GM11168 (cell line): ENCODE measurements at regions not wholly inside any gene's neighbourhood (a gene's known extent, or its start where the extent isn't known, plus 50 kb on each side); places are given as distances from the start of the nearest gene placed in this dataset.

Experiments used
- in situ Hi-C: fragments of 300-500 bp; cut with MboI; formaldehyde crosslinking; loops from one replicate; pipeline ENCODE4 v1.12.0; 2022; ENCODE audit warnings: low sequenced_read_pairs; ENCODE audit not compliant: unreplicated experiment

DNA sequence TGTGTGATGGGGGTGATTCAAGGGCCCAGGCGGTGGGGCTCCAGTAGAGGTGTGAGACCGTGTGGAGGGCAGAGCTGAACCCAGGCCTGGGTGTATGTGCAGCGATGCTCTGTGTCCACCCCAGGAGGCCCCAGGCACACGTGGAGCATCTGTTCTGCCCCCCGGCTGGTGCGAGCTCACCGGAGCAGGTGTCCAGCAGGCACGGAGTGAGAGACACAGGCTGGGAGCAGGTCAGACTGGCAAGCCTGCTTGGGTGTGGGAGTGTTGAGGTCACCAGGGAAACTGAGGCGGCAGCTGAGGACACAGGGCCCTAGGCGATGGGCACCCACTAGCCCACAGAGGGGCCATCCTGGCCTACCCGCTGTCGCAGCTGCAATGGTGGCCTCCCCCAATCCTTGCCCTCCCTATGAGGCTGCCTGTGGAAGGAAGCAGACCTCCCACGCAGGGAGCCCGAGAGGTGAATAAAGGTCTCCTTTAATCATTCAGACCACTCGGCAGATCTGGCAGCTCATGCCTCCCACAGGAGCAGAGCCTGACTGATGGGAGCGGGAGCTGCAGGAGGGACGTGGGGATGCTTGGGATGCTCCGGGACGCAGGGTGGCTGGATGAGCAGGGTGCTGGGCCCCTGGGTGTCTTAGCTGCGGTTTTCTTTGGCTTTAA, 1165.1 kb downstream of the BRD1 start:
- in situ Hi-C loops, result no loop called here

DNA sequence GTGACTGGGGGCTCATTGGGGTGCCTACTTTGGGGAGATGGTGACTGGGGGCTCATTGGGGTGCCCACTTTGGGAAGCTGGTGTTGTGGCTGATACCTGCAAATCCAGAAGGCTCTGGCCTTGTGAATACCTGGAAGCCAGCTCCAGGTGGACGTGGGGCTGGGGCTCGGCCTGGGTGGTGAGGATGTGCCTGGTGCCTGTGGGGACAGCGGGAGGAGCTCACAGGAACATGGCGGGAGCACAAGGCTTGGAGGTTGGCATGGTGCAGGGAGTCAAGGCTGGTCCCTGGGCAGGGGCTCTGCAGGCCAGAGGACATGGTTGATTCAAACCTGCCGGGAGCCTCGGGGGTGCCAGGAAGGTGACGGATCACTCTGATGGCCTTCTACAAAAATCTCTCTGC, 1165.7 kb downstream of the BRD1 start:
- in situ Hi-C loops, result no loop called here

- in situ Hi-C loops, result no loop called here
Observed at GRCh38 chr22:48660790-48661740, 1166.6 kb downstream of the BRD1 start.

GRCh38 chr22:48660104-48660789, 1167.4 kb downstream of the BRD1 start:
- in situ Hi-C loops, result no loop called here

DNA sequence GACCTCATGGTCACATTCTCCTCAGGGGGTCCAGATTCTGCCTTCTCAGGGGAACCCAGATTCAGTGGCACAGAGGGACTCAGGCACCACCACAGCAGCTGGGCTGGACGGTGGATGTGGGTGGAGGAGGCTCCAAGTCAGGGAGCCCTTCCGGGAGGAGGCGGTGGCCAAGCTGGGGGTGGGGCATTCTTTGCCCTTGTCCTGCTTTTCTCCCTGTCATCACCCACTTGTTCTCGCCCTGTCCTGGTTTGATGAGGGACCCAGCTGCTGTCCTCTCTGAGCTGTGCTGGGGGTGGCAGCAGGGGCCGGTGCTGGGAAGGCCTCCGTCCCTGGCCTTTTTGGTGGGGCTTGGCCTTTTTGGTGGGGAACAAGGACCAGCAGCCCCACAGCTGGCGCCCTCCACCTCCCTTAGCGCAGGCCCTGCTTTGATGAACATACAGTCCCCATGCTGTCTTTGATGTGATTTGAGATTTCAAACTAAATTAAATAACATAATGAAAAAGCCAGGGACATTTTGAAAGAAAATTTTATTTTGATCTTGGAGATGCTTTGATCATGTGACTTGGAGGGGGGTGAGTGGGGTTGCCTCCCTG, 1168.2 kb downstream of the BRD1 start:
- in situ Hi-C loops, result no loop called here

- in situ Hi-C loops, result no loop called here
Observed at GRCh38 chr22:48658871-48659270, 1168.8 kb downstream of the BRD1 start.

DNA sequence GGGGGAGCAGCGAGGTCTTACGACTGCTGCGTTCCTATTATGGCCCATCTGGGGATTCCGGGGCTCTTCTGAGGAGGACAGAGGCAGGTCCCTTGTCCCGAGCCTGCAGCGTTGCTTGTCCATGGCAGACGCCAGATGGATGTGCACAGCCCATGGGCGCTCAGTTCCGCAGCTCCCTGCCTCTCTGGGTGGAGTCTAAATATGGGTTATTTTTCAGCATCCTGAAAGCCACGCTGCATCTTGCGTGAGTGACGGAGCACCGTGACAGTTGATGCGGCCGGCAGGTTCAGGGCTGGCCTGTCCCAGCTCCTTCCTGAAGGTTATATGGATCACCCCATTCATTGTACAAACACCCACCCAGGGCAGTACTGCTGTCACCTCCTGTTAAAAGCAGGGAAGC, 1169.4 kb downstream of the BRD1 start:
- in situ Hi-C loops, result no loop called here

- in situ Hi-C loops, result no loop called here
Observed at GRCh38 chr22:48654492-48654891, 1173.2 kb downstream of the BRD1 start.

DNA sequence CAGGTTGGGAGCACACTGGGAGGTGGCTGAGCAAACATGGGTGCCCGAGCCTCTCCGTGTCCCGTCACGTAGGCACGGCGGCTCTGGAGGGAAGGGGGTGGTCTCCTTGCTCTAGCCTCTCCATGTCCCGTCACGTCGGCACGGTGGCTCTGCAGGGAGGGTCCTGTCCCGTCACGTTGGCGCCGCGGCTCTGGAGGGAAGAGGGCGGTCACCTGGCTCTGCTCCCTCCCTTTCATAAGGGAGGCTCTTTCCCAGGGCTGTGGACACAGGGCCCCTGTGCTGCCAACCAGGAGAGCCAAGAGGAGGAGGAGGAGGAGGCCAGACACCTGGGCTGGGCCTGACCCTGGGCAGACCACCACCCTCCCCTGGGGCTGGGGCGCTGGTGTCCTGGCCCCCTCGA, 1173.7 kb downstream of the BRD1 start:
- in situ Hi-C loops, result no loop called here

DNA sequence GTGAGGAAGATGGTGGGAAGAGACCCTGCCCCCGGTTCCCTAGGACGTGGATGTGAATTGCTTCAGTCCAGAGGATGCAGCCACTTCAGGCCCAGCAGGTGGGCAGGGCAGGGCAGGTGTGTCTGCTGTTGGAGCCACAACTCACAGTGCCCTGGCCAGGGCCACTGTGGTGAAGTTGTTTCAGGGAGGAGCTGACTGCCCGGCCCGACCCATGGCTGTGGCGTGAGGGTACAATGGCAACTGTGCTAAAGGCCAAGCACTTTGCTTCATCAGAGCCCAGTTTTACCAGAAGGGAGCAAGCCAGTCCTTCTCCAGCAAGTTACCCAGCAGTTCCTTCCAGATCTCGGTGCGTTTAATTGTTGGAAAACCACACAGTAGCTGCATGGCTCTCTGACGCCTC, 1174.4 kb downstream of the BRD1 start:
- in situ Hi-C loops, result no loop called here

DNA sequence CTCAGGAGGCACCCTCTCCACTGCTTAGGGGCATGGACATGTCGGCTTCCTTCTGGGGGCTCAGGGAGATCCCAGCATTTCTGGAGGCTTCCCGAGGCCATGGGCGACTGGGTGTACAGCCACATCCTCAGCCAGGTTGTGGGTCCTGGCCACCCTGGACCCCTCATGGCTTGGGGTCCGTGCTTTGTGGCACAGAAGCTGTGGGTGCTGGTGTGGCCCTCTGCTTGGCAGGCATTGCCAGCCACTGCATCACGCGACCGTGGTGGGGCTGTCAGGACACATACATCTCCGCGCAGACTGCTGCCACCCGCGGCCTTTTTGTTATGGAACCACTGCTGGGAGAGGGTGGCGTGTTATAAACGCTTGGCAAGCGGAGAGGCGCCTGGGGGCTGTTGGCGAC, 1174.9 kb downstream of the BRD1 start:
- in situ Hi-C loops, result no loop called here

DNA sequence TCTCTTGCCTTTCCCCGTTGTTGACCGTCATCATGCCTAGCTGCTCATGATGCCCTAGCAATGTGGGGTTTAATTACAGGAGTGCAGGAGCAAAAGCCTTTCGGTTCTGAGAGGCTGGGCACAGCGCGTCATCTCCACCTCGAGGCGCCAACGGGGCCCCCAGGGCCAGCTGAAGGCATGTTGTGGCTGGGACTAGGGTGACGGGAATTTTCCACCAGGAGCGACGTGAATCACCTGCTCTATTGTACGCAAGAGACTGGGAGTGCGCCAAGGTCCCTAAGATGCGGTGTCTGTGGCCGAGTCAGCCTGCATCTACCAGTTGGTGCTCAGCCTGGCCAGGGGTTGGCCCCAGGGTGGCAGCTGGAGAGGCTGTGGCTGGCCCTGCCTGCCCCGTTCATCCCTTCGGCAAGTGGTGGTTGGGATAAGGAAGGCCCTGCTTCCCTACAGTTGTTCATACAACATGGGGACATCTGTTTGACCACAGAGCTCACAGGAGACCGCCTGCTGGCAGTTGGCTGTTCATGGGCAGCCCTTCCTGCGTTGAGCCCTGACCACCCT, 1175.6 kb downstream of the BRD1 start:
- in situ Hi-C loops, result no loop called here

GRCh38 chr22:48651036-48651890, 1176.4 kb downstream of the BRD1 start:
- in situ Hi-C loops, result no loop called here

- in situ Hi-C loops, result no loop called here
Observed at GRCh38 chr22:48650323-48651035, 1177.2 kb downstream of the BRD1 start.

- in situ Hi-C loops, result no loop called here
Observed at GRCh38 chr22:48649466-48649865, 1178.2 kb downstream of the BRD1 start.

GRCh38 chr22:48649031-48649430, 1178.6 kb downstream of the BRD1 start:
- in situ Hi-C loops, result no loop called here

DNA sequence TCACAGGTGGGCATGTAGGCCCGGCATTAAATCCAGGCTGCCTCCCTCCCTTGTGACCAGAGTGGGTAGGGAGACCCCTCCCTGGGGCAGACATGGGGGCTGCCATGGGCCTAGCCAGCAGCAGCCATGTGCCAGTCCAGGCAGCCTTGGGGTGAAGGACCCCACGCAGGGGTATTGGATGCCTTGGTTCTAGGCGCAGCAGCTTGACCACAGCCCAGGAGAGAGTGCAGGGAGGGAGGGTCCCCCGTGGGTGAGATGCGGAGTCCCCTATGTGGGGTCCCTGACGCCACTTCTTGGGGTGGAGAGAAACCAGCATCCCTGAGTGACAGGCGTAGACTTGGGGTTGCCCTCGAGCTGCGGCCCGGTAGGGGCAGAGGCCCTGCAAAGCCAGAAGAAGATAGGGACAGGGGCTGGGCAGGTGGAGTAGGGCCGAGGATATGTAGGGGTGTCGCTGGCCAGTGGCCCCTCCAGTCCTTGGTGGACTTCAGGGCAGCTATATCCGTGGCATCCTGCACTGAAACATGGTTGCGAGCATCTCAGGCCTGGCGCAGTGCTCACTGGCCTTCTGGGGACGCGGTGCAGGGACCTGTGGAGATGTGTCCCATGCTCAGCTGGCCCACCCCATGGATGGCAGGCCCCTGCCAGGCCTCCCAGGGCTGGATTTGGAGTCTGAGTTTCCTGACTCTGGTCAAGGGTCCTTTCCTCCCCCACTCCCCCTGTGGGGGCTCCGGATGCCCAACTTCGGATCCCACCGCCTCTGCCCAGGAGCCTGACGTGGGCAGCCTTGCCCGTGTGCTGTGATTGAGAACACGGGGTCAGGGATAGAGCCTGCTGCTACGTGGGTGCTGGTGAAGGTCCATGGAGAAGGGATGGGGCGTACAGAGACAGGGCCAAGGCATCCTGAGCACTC, 1179.8 kb downstream of the BRD1 start:
- in situ Hi-C loops, result no loop called here

GRCh38 chr22:48647051-48647450, 1180.6 kb downstream of the BRD1 start:
- in situ Hi-C loops, result no loop called here
